ENCODE measurements at regions not wholly inside any gene's neighbourhood (a gene's known extent, or its start where the extent isn't known, plus 50 kb on each side); places are given as distances from the start of the nearest gene placed in this dataset.

DNA sequence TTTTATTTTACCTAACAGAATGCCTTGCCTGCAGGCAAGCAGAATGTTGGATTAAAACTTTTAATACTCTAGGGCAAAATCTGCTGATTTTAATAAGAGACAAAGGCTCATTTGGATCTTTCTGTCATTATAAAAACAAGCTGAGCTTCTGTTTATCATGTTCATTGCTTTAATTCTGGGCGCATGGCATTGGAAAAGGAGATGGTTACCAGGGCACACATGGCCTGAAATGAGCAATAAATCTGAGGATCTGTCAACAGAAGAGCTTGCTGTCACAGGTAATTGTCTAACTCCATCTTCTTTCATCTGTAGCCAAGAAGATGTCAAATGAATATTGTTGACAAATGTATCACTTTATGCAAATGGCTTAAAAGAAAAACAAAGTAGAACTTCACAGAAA lies 439.6 kb downstream of the DOK5 start:
- TF ChIP-seq, protein P1, sequence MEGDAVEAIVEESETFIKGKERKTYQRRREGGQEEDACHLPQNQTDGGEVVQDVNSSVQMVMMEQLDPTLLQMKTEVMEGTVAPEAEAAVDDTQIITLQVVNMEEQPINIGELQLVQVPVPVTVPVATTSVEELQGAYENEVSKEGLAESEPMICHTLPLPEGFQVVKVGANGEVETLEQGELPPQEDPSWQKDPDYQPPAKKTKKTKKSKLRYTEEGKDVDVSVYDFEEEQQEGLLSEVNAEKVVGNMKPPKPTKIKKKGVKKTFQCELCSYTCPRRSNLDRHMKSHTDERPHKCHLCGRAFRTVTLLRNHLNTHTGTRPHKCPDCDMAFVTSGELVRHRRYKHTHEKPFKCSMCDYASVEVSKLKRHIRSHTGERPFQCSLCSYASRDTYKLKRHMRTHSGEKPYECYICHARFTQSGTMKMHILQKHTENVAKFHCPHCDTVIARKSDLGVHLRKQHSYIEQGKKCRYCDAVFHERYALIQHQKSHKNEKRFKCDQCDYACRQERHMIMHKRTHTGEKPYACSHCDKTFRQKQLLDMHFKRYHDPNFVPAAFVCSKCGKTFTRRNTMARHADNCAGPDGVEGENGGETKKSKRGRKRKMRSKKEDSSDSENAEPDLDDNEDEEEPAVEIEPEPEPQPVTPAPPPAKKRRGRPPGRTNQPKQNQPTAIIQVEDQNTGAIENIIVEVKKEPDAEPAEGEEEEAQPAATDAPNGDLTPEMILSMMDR (IDR thresholded peaks at IDR 0.05), result no peak
- TF ChIP-seq ZFX (IDR thresholded peaks at IDR 0.05; ENCODE audit: borderline replicate concordance), result no peak
